ENCODE measurements at regions not wholly inside any gene's neighbourhood (a gene's known extent, or its start where the extent isn't known, plus 50 kb on each side); places are given as distances from the start of the nearest gene placed in this dataset.

- no peak for DNase-seq
Observed at GRCh38 chr15:39471785-39472574, 108.9 kb upstream of the THBS1 start.

GRCh38 chr15:39472621-39473297 lies 108.1 kb upstream of the THBS1 start:
- DNase-seq = no peak

DNA sequence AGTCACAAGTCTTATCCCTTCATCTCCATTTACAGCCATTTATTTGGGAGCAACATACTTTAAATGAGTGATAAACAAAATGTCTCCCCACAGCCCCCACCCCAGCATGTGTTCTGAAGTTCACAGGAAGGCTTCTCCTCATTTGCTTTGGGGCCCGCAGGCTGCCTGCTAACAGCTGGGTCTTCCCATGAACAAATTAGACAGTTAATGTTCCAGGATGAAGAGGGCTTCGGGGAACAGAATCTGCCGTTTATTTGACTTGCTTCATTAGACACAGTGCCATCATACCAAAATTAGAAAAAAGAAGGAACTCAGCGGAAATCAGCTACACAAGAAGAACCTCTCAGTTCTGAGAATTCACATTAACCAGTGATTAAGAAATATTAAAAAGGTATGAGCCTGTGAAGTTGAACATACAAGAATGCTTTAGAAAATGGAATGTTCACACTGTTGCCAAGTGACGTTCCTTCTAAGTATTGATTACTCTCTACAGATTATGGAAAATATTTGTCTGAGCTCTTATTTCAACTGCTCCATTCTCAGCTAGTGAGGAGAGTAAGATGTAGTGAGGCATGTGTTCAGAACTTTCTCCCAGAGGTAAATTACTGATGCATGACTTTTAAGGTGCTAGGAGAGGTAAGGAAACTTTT lies 107.5 kb upstream of the THBS1 start:
- no peak for DNase-seq

GRCh38 chr15:39474657-39475056 lies 106.2 kb upstream of the THBS1 start:
- DNase-seq = no peak

- no peak for DNase-seq
Observed at GRCh38 chr15:39478996-39479395, 101.9 kb upstream of the THBS1 start.

- DNase-seq = no peak
Observed at GRCh38 chr15:39479911-39480310, 101.0 kb upstream of the THBS1 start.

DNA sequence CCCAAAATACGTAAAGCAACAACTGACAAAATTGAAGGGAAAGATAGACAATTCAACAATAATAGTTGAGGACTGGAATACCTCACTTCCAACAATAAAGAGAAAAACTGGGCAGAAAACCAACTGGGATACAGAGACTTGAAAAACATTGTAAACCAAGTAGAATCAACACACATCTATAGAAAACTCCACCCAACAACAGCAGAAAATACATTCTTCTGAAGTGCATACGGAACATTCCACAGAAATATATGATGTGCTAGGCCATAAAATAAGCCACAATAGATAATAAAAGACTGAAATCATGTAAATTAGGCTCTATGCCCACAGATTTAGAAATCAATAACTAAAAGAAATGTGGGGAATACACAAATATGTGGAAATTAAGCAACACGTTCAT lies 98.4 kb upstream of the THBS1 start:
- DNase-seq = no peak

DNA sequence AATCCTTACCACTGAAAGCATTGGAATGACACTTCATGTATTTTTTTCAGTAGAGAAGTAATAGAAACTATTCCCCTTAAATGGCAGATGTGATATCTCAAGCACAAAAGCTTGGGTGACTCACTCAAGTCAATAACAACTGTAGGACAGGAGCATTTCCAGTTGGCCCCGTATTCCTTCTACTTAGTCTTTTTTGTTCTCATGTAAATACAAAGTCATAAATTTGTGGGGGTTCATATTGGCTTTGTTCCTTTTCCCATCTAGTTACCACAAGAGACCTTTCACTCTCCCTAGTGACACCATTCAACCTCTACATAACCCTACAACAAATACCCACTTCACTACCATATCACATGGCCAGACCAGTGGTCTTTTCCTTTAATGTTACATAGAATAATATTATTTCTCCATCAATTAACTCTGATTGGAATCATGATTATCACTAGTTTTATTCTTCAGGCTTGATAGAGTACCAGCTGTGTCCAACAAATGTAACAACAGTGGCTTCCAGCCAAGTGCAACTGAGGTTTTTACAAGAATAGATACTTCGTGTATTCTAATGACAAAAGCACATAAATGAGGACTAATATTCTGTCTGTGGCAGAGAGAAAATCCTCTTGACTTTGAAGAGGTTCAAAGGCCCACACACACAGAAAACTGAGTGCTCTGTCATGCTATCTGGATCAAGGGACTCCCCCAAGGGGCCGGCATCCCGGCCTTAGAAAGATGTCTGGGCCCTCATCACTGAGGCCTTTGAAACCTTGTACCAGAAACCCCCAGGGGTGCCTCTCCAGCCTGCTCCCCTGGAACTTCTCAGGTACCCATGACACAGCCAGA lies 94.0 kb upstream of the THBS1 start:
- no peak for DNase-seq

DNA sequence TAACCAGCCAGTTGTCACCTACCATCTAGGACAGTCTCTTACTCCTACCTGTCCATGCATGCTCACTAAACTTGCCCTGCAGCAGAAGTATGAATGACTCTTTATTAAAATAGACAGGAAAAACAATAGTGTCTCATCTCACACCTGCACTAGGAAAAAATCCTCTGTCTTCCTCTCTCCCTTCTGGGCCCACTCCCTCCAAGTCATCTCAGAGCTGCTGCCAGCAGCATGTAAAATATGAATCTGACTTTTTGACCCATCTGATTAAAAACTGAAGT lies 93.5 kb upstream of the THBS1 start:
- DNase-seq = no peak

GRCh38 chr15:39488516-39488915 lies 92.4 kb upstream of the THBS1 start:
- DNase-seq = no peak

- no peak for DNase-seq
Observed at GRCh38 chr15:39488961-39489360, 91.9 kb upstream of the THBS1 start.

GRCh38 chr15:39491115-39491885 lies 89.6 kb upstream of the THBS1 start:
- DNase-seq = no peak

DNA sequence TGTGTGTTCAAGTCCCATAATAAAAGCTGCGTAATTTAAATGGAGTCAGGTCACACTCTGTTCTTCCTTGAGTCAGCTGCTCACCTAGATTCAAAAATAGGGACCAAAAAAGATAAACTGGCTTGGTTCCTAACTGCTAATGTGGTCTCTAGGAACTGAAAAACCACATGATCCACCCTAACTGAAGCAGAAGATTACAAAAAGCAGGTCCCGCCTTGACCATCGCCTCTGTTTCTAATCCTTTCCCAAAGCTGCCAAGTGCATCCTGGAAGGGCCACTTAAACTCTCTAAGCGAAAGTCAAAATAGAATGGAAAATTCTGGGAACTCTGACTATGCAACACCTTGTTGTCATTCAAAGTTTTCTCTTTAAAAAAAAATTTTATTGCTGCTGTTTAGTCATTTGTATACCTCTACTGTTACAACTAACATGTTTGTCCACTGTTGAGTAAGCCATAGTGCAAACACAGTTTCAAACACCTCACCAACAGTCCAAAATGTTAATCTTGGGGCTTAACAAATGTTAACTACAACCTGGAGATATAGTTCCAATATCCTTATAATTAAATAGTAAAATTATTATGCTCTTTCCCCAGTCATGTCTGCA lies 88.9 kb upstream of the THBS1 start:
- no peak for DNase-seq

GRCh38 chr15:39493424-39494067 lies 87.3 kb upstream of the THBS1 start:
- DNase-seq = no peak

DNA sequence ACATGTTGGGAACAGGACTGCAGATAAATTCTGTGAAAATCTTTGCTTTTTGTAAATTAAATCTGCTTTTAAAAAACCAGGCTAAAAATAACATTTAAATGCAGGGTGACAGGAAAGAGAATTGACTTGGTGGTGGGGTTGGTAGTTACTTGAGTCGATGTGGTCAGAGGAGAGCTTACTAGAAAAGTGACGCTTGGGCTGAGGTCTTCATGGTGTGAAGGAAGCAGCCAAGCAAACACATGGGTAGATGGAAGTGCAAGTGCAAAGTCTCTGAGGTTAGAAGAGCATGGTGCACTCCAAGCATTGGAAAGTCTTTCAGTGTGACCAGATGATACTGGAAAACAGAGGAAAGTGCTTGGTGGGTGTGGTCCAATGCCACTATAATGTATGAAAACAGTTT lies 86.4 kb upstream of the THBS1 start:
- no peak for DNase-seq

DNA sequence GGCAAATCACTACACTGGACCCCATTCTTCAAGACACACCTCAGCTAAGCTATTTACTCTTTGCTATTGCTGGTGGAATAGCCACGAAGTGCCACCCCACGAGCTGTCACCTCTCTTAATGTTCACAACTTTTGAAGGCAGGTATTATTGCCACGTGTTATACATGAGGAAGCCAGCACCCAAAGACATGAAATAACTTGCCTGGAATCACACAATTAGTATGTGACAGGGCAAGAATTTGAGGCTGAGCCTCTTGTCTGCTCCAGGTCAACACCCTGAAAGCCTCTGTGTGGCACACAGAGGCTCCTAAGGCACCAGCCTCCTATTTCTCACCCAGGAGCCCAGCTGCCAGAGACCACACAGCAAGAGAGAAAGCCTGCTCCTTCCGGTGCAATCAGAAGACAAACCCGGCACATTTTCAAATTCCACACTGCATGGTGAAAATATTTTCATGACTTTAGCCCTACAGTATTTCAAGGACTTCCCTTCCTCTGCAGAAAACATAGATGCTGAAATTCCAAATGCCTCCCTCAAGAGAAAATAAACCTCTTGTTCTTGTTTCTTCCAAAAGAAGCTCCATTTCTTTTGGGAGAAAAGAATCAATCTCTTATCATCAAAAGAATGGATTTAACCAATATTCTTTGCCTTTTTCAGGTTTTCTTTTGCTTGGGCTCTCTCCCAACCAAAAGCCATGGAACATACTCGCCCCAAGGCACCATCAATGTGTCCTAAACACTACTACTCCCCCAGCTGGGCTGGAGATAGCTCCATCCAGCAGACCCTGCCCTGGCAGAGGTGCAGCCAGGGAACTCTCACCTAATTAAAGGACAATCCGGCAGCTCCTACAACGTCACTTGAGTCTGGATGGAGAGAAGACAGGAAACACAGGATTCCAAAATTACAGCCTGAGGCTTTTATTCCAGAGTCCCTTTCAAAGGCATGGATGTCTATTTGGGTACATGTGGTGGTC lies 84.7 kb upstream of the THBS1 start:
- DNase-seq = no peak

GRCh38 chr15:39497016-39497758 lies 83.7 kb upstream of the THBS1 start:
- no peak for DNase-seq

- DNase-seq = no peak
Observed at GRCh38 chr15:39497759-39498565, 82.9 kb upstream of the THBS1 start.

DNA sequence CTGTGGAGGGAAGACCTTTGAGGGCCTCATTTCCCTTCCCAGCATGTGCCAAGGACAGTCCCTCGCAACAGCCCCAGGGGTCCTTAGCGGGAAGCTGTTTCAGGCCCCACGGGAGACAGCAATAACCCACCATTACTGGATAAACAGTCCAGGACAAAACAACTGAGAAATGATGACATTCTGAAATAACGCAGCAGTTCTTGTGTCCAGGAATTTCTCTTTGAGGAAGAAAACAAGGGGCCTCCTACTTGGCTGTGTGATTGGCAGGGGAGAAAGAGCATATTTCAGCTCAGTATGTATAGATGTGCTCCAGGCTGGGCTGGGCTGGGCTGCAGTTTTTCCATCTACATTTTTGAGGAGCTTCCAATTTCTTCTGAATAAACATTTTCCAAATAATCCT lies 82.2 kb upstream of the THBS1 start:
- no peak for DNase-seq

Measured in activated T-cell treated with anti-CD3 and anti-CD28 coated beads for 4 hours (primary cell).